Central memory CD8-positive, alpha-beta T cell (primary cell): ENCODE measurements at regions not wholly inside any gene's neighbourhood (a gene's known extent, or its start where the extent isn't known, plus 50 kb on each side); places are given as distances from the start of the nearest gene placed in this dataset.

Experiments used
- ATAC-seq: fragments of 150-1000 bp; cut with Tn5 transposase; replicated peaks from 2 replicates; pipeline ENCODE4 v1.10.0; 2022; ENCODE audit warnings: mild to moderate bottlenecking, moderate FRiP score, moderate number of reproducible peaks; ENCODE audit not compliant: poor library complexity, severe bottlenecking; ENCODE audit errors: extremely low read depth
- DNase-seq, 2 donors: peaks; one replicate each; pipeline ENCODE4 v3.0.0; 2021; ENCODE audit warnings: low spot score in 2 of 2
- H3K27ac Mint-ChIP-seq: one replicate; pipeline ENCODE4 v1.8.0; 2022; ENCODE audit warnings: low read depth, mild to moderate bottlenecking, moderate library complexity, mixed read lengths
- H3K27me3 Mint-ChIP-seq: one replicate; pipeline ENCODE4 v1.8.0; 2022; ENCODE audit warnings: mixed read lengths
- H3K36me3 Mint-ChIP-seq: one replicate; pipeline ENCODE4 v1.8.0; 2022; ENCODE audit warnings: mild to moderate bottlenecking, moderate library complexity, mixed read lengths; ENCODE audit not compliant: insufficient read depth
- H3K4me1 Mint-ChIP-seq: one replicate; pipeline ENCODE4 v1.8.0; 2022; ENCODE audit warnings: mixed read lengths
- H3K4me3 Mint-ChIP-seq: one replicate; pipeline ENCODE4 v1.8.0; 2022; ENCODE audit warnings: mild to moderate bottlenecking, moderate library complexity, mixed read lengths
- H3K9me3 Mint-ChIP-seq: one replicate; pipeline ENCODE4 v1.8.0; 2022; ENCODE audit warnings: mixed read lengths

DNA sequence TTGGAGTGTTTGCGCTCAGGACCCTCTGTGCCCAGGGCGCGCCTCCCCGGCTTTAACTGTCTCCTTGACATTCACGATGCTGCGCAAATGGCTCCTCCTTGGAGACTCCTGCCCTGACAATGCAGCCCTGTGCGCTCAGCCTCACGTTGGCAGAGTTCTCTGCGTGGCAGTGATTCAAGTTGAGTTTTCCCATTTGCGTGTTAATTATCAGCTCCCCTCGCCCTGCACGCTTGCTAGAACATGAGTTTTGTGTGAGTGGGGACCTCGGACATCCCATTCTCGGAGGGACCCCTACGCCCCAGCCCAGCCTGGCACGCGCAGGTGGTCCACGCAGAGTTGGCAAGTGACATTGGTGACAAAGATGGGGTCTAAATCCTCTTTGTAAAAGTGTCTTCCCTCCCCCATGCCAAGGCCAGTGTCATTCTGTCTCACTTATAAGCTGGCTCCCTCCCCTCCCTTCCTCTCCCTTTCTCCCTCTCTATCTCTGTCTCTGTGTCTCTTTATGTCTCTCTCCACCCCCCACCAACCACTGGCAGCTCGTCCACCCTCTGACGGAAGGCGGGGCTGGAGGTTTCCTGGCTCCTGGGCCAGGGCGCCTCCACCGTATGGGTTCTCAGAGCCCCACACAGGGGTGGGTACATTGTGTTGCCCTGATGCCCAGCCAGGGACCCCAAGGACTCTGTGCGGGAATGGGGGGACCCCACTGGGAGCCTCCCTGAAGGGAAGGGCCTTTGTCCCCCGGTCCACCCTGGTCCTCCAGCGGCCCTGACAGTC lies 169.3 kb downstream of the OLFM1 start:
- Mint-ChIP-seq H3K27me3 (peaks cover 17% of the 10 kb centered on the region), H3K4me3 (no peak overlapping the region), H3K36me3 (no peaks in the 10 kb centered on the region), H3K27ac (no peak overlapping the region), H3K9me3 (no peaks in the 10 kb centered on the region), H3K4me1 (no peaks in the 10 kb centered on the region)
- ATAC-seq, result no peak
- no peak for DNase-seq

DNA sequence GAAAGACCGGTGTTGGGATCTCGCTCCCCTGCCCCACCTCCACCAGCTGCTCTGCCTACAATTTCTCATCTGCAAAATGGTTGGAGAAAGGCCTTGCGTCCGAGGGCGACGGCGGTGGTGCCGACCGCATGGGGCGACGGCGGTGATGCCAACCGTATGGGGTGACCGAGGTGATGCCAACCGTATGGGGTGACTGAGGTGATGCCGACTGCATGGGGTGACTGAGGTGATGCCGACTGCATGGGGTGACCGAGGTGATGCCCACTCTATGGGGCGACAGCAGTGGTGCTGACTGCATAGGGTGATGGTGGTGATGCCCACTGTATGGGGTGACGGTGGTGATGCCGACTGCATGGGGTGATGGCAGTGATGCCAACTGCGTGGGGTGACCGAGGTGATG lies 171.0 kb downstream of the OLFM1 start:
- ATAC-seq (no peak), DNase-seq (no peak)
- Mint-ChIP-seq H3K27ac (no peak overlapping the region), H3K27me3 (peaks cover 8% of the 10 kb centered on the region), H3K4me3 (no peak overlapping the region), H3K9me3 (no peaks in the 10 kb centered on the region), H3K36me3 (no peaks in the 10 kb centered on the region), H3K4me1 (no peaks in the 10 kb centered on the region)

DNA sequence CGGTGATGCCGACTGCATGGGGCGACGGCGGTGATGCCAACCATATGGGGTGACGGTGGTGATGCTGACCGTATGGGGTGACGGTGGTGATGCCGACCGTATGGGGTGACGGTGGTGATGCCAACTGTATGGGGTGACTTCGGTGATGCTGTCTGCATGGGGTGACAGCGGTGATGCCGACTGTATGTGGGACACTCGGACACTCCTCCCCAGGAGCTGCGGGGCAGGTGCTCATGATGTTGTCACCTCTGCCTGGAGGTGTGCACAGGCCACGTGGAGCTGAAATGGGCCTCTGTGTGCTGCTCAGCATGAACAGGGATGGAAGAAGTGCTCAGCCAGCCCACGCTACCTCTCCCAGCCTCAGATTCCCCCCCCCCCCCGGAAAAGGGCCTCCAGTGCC lies 171.8 kb downstream of the OLFM1 start:
- Mint-ChIP-seq H3K4me1 (no peaks in the 10 kb centered on the region), H3K4me3 (no peak overlapping the region), H3K27ac (no peak overlapping the region), H3K27me3 (peaks cover 8% of the 10 kb centered on the region), H3K9me3 (no peaks in the 10 kb centered on the region), H3K36me3 (no peaks in the 10 kb centered on the region)
- DNase-seq, result no peak
- no peak for ATAC-seq

DNA sequence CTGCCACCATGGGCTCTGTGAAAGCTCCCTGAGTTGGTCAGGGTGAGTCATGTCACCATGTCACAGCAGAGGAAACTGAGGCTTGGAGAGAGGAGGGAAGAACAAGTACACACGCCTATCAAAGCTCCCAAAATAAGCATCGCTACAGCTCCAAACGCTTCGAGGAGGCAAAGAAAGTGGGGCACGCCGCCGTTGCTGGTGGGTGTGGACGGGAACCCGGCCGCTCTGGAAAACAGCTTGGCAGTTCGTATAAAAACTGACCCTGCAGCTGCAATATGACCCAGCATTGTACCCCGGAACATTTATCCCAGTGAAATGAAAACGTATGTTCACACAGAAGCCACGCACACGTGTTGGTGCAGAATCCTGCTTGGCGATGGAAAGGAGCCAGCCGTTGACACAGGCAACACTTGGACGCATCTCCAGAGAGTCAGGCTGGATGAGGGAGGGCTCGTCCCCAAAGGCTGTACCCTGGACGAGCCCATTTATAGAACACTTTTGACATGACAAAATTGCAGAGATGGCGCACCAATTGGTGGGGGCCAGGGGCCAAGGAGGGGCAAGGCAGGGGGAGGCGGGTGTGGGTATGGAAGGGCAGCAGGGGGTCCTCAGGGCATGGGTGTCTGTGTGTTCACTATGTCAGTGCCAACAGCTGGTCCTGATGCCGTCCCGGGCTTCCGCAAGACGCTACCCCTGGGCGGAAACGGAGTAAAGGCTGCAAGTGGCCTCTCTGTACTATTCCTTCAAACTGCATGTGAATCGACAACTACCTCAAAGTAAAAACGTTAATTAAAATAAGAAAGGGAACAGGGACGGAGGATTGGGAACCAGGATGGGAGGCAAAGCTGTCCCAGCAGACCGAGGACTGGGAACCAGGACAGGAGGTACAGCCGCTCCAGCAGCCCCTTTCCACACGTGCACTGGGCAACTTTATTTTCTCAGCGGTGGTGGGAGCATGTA lies 173.0 kb downstream of the OLFM1 start:
- H3K27me3 Mint-ChIP-seq, result no peaks in the 10 kb centered on the region
- ATAC-seq (no peak), DNase-seq (no peak)
- H3K9me3 Mint-ChIP-seq, result no peaks in the 10 kb centered on the region
- H3K4me1 Mint-ChIP-seq, result no peaks in the 10 kb centered on the region
- H3K36me3 Mint-ChIP-seq, result no peaks in the 10 kb centered on the region
- H3K4me3 Mint-ChIP-seq, result no peak overlapping the region
- no peak overlapping the region for H3K27ac Mint-ChIP-seq

DNA sequence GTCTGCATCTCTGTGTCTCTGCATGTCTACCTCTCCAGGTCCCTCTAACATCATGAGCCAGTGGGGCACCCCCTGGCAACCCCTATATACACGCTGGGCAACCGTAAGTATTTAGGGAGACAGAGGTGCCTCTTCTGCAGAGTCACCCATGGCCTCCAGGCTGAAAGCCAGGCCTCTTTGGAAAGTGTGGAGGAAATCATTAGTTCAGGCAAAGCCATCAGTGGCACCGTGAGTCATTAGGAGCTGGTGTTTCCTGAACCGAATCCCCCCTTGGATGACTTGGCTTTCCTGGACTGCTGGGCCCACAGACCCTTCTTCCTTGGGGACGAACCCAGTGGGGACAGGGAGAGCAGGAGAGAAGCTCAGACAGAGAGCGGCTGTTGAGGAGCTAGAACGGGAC lies 174.8 kb downstream of the OLFM1 start:
- peaks cover 12% of the 10 kb centered on the region for H3K27me3 Mint-ChIP-seq
- no peaks in the 10 kb centered on the region for H3K4me1 Mint-ChIP-seq
- H3K9me3 Mint-ChIP-seq, result no peaks in the 10 kb centered on the region
- DNase-seq, result no peak
- no peak overlapping the region for H3K4me3 Mint-ChIP-seq
- no peak for ATAC-seq
- no peak overlapping the region for H3K27ac Mint-ChIP-seq
- no peaks in the 10 kb centered on the region for H3K36me3 Mint-ChIP-seq

DNA sequence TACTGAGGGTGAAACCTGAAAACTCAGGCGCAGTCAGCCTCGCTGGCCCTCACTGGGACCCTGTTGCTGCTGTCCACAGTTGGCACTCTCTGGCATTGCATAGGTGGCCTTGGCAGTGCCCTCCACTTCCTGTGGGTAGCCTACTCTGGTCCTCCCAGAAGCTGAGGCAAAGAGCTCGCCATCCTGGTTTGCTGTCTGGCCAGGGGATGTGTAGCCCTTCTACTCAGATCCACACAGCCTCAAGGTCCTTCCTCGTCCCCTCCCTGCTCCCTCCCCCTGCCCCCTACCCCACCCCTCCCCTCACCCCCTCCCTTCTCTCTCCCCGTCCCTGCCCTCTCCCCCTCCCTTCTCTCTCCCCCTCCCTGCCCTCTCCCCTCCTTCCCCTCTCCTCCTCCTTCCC lies 176.0 kb downstream of the OLFM1 start:
- Mint-ChIP-seq H3K27me3 (peaks cover 22% of the 10 kb centered on the region), H3K36me3 (no peaks in the 10 kb centered on the region), H3K9me3 (no peaks in the 10 kb centered on the region), H3K27ac (no peak overlapping the region), H3K4me3 (no peak overlapping the region), H3K4me1 (no peaks in the 10 kb centered on the region)
- no peak for ATAC-seq
- DNase-seq, result no peak

DNA sequence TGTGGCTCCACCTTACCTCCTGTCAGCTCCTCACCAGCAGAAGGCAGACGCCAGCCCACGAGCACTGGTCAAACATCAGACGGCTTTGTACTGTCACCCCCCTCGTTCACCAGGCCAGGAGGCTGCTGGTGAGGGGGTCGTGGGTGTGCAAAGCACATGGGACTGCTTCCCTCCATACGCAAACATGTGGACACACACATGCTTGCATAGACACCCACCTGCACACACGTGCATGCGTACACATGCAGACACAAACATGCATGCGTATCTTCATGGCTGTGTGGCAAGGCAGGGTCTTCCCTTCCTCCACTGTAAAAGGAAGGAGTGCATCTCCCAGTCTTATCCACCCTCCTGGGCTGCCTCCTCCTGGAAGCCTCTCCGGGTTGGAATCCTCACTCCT lies 178.5 kb downstream of the OLFM1 start:
- no peak overlapping the region for H3K27ac Mint-ChIP-seq
- no peaks in the 10 kb centered on the region for H3K36me3 Mint-ChIP-seq
- DNase-seq (no peak), ATAC-seq (no peak)
- H3K9me3 Mint-ChIP-seq, result no peaks in the 10 kb centered on the region
- H3K4me1 Mint-ChIP-seq, result no peaks in the 10 kb centered on the region
- no peak overlapping the region for H3K4me3 Mint-ChIP-seq
- peaks cover 22% of the 10 kb centered on the region for H3K27me3 Mint-ChIP-seq

DNA sequence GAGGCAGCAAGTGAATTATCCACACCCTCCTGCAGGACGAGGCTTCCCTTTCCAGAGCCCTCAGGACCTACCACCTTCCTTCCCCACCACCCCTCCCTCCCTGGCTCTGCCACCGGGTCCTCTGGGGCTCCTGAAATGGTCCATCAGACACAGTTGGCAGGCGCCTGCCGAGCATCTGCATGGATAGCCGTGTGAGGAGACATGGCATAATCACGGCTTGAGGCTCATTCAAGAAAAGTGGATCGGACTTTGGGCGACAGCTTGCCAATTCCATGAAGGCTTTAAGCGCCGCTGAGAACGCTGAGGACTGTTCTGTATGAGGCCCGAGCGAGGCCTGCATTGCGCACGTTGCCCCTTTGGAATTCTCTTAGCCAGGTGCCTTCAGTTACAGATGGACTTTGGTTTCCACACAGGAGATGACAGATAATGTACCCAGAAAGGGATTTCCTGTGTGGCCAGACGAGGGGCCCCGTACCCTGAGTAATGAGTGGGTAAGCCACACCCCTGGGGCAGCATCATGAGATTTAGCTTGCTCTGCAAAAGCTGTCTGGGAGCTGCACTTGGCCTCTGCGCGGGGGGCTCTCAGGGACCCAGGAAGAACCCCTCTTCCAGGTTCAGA lies 179.8 kb downstream of the OLFM1 start:
- no peaks in the 10 kb centered on the region for H3K9me3 Mint-ChIP-seq
- peaks cover 35% of the 10 kb centered on the region for H3K27me3 Mint-ChIP-seq
- H3K27ac Mint-ChIP-seq, result no peak overlapping the region
- H3K4me3 Mint-ChIP-seq, result no peak overlapping the region
- ATAC-seq (no peak), DNase-seq (no peak)
- no peaks in the 10 kb centered on the region for H3K36me3 Mint-ChIP-seq
- no peaks in the 10 kb centered on the region for H3K4me1 Mint-ChIP-seq

DNA sequence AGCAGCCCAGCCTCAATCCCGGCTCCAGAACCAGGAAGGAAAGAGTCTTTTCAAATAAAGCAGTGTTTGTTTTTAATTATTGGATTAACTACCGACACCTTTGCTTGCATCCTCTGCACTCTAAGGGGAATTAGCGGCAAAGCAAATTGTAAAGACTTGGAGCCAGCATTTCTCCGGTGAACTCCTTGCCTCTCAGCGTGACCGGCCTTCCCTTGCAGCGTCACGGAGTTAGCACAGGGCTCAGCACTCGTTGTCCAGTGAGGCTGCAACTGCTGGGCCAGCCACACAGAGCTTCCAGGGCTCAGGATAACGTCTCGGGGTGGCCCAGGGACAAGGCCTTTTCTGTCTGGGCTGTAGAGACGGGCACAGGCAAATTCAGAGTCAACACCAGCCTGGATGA lies 180.6 kb downstream of the OLFM1 start:
- H3K4me3 Mint-ChIP-seq, result no peak overlapping the region
- ATAC-seq (no peak), DNase-seq (no peak)
- H3K9me3 Mint-ChIP-seq, result no peaks in the 10 kb centered on the region
- H3K4me1 Mint-ChIP-seq, result no peaks in the 10 kb centered on the region
- no peaks in the 10 kb centered on the region for H3K36me3 Mint-ChIP-seq
- H3K27me3 Mint-ChIP-seq, result peaks cover 35% of the 10 kb centered on the region
- no peak overlapping the region for H3K27ac Mint-ChIP-seq

DNA sequence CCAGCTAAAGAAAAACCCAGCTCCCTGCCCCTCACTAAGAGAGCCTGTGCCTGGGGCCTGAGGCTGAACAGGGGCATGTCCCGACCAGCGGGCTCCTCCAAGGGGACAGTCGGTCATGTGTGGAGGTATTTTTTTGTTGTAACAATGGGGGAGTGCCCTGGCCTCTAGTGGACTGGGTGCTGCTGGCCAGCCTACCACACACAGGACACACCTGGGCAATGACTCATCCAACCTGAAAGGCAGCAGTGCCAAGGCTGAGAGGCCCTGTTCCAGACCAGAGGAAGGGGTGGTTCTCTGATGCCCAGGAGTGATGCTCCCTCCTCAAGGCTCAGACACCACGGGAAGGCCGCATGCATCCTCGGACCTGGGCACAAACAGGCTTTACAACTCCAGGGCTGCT lies 181.5 kb downstream of the OLFM1 start:
- H3K36me3 Mint-ChIP-seq, result no peaks in the 10 kb centered on the region
- H3K27me3 Mint-ChIP-seq, result peaks cover 35% of the 10 kb centered on the region
- H3K9me3 Mint-ChIP-seq, result no peaks in the 10 kb centered on the region
- ATAC-seq, result no peak
- H3K4me1 Mint-ChIP-seq, result no peaks in the 10 kb centered on the region
- H3K4me3 Mint-ChIP-seq, result no peak overlapping the region
- H3K27ac Mint-ChIP-seq, result no peak overlapping the region
- no peak for DNase-seq

DNA sequence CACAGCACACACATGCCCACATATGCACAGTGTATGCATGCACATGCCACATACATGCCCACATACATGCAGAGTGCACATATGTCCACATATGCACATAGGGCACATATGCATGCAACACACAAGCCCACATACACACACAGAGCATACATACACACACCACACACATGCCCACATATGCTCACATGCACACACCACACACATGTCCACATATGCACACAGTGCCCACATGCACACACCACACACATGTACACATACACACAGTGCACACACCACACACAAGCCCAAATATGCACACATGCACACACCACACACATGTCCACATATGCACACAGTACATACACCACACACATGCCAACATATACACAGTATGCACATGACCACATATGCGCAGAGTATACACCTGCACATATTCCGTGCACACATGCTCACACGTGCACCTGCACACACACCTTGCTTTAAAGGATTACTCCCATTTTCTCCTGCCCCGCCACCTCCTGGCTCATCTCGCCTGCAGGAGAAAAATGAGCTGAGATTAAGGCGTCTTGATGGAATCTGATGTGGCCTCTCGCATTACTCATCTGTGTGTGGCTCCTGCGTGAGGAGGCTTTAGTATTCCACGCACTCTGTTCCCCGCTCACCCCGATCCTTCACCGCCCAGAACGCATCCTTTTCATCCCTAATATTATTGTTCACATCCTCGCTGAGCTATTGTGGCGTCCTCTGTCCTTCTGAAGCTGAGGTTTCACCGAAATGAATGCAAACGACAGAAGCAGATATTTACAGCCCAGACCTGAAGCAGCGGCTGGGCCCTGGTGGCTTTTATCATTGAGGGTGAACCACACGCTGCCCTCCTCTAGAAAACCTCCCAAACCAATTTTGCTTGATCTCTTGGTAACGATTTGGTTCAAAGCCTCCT lies 182.7 kb downstream of the OLFM1 start:
- no peaks in the 10 kb centered on the region for H3K9me3 Mint-ChIP-seq
- no peak for DNase-seq
- no peak overlapping the region for H3K27ac Mint-ChIP-seq
- no peak overlapping the region for H3K4me3 Mint-ChIP-seq
- no peaks in the 10 kb centered on the region for H3K4me1 Mint-ChIP-seq
- no peak for ATAC-seq
- H3K27me3 Mint-ChIP-seq, result peaks cover 35% of the 10 kb centered on the region
- no peaks in the 10 kb centered on the region for H3K36me3 Mint-ChIP-seq

DNA sequence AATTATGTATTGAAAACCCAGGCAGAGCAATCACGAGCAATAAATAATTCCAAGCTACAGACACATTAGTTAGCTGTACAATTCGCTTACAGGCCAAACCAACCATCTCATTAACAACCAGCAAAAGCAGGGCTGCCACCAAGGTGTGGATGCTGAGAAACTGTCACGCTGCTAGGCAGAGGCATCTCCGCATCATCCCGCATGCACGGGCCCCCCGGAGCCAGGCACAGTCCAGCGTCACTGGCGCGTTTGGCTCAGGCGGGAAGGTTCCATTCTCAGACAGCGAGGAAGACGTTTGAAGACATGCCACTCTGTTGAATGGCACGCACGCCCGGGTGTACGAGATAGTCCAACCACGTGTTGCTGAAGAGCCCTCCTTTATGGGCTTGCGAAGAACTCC lies 184.0 kb downstream of the OLFM1 start:
- ATAC-seq, result no peak
- DNase-seq, result no peak
- H3K4me3 Mint-ChIP-seq, result no peak overlapping the region
- H3K4me1 Mint-ChIP-seq, result no peaks in the 10 kb centered on the region
- H3K27ac Mint-ChIP-seq, result no peak overlapping the region
- no peaks in the 10 kb centered on the region for H3K9me3 Mint-ChIP-seq
- H3K36me3 Mint-ChIP-seq, result no peaks in the 10 kb centered on the region
- peaks cover 39% of the 10 kb centered on the region for H3K27me3 Mint-ChIP-seq
